ENCODE measurements at regions not wholly inside any gene's neighbourhood (a gene's known extent, or its start where the extent isn't known, plus 50 kb on each side); places are given as distances from the start of the nearest gene placed in this dataset.
A peak's percentile ranks its signal among the peaks of the same experiment; 100 is the strongest.

DNA sequence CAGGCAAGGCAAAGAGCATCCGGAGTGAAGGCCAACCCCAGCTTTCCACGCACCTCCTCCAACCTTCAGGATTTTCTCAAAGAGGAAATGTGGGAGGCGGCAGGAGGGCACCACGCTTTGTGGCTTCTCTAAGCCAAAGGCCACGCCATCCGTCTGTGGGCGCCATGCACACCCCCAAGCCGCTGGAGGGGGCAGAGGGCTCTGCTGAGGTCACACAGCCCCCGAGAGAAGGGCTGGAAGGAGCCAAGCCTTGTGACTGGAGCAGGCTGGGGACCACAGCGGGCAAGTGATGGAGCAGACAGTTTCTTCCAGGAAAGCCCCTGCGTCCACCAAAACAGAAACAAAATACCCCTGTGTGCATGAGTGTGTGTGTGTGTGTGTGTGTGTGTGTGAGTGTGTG is 527.4 kb downstream of the BRD1 start:
- H3K9me3 ChIP-seq: peaks cover 0 to 1% (median 0%) of the 10 kb centered on the region in 12 donors
- no peak overlapping the region for H3K27ac ChIP-seq
- peaks cover 0 to 6% (median 0%) of the 10 kb centered on the region in 12 donors for H3K4me1 ChIP-seq
- DNase-seq (peak in 1 of 5 donors; percentile 52), ATAC-seq (no peak)
- H3K36me3 ChIP-seq: no peaks in the 10 kb centered on the region
- no peak overlapping the region for H3K4me3 ChIP-seq
- TF ChIP-seq, protein P1, sequence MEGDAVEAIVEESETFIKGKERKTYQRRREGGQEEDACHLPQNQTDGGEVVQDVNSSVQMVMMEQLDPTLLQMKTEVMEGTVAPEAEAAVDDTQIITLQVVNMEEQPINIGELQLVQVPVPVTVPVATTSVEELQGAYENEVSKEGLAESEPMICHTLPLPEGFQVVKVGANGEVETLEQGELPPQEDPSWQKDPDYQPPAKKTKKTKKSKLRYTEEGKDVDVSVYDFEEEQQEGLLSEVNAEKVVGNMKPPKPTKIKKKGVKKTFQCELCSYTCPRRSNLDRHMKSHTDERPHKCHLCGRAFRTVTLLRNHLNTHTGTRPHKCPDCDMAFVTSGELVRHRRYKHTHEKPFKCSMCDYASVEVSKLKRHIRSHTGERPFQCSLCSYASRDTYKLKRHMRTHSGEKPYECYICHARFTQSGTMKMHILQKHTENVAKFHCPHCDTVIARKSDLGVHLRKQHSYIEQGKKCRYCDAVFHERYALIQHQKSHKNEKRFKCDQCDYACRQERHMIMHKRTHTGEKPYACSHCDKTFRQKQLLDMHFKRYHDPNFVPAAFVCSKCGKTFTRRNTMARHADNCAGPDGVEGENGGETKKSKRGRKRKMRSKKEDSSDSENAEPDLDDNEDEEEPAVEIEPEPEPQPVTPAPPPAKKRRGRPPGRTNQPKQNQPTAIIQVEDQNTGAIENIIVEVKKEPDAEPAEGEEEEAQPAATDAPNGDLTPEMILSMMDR (IDR thresholded peaks at IDR 0.05): no peak
- TF ChIP-seq POLR2A (IDR thresholded peaks at IDR 0.05): no peak
- H3K27me3 ChIP-seq: peaks cover 0 to 33% (median 7%) of the 10 kb centered on the region in 9 donors
- intact Hi-C loops (cut with DNase I): loop anchor here in 6 of 10 donors (5.0 to 10.0 kb wide), 4 partner anchors 335 to 725 kb away; no protein-coding TSS in a partner anchor
- 77 to 85% (median 81%) methylated on average over 11 of the region's 11 CpGs for WGBS, 4 donors

DNA sequence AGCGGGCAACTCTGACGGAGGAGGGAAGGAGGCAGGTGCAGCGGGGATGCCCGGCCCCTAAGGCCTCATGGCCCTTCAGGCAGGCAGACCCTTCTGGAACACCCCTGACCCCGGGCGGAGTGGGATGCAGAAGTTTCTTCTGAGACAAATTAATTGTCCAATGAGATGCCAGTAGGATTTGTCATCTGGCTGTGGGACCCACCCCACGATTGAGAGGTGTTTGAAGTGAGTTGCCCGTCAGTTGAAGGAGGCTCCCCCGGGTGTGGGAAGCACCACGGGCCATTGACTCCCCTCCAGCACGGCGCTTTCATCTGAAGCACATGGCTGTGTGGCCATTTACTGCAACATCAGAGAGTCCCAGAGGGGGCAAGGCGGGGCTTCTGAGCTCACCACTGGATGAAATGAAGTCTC is 527.8 kb downstream of the BRD1 start:
- WGBS, 4 donors: 81 to 87% (median 85%) methylated on average over 10 to 13 of the region's 13 CpGs

GRCh38 chr22:49298834-49299750 is 528.6 kb downstream of the BRD1 start:
- intact Hi-C loops (cut with DNase I): no loop called here
- ATAC-seq (no peak), DNase-seq (peak in 2 of 5 donors; percentile 14 to 37)
- Histone ChIP-seq H3K36me3 (no peaks in the 10 kb centered on the region), H3K27ac (no peak overlapping the region), H3K27me3 (peaks cover 0 to 22% (median 1%) of the 10 kb centered on the region in 9 donors), H3K4me1 (no peaks in the 10 kb centered on the region), H3K4me3 (no peak overlapping the region), H3K9me3 (peaks cover 0 to 11% (median under 1%) of the 10 kb centered on the region in 12 donors)
- TF ChIP-seq POLR2A (IDR thresholded peaks at IDR 0.05): no peak
- TF ChIP-seq, protein P1 (IDR thresholded peaks at IDR 0.05): no peak
- WGBS, 4 donors: 82 to 87% (median 85%) methylated on average over 34 of the region's 34 CpGs

More for the DNA sequence above, 527.8 kb downstream of the BRD1 start:
- no peak overlapping the region for H3K4me3 ChIP-seq
- DNase-seq (peak in 2 of 5 donors; percentile 10 to 30), ATAC-seq (no peak)
- H3K27ac ChIP-seq: no peak overlapping the region
- no peak for TF ChIP-seq POLR2A (IDR thresholded peaks at IDR 0.05)
- TF ChIP-seq, protein P1 (IDR thresholded peaks at IDR 0.05): no peak
- no peaks in the 10 kb centered on the region for H3K36me3 ChIP-seq
- peaks cover 0 to 2% (median 0%) of the 10 kb centered on the region in 12 donors for H3K4me1 ChIP-seq
- H3K9me3 ChIP-seq: peaks cover 0 to 5% (median 0%) of the 10 kb centered on the region in 12 donors
- H3K27me3 ChIP-seq: peaks cover 0 to 29% (median 7%) of the 10 kb centered on the region in 9 donors
- intact Hi-C loops (cut with DNase I): loop anchor here in 6 of 10 donors (5.0 to 10.0 kb wide), 4 partner anchors 335 to 725 kb away; no protein-coding TSS in a partner anchor

Data from heart left ventricle (tissue), 16 donors.